GM18502 (cell line): ENCODE measurements at regions not wholly inside any gene's neighbourhood (a gene's known extent, or its start where the extent isn't known, plus 50 kb on each side); places are given as distances from the start of the nearest gene placed in this dataset.
"Not testable (repeated sequence)": the region's sequence is repeated elsewhere in the genome, so short reads cannot be mapped to it uniquely, and the experiment has no call there.

Source experiments
- ATAC-seq: cut with Tn5 transposase; IDR thresholded peaks from one replicate; pipeline ENCODE4 v1.9.1; 2021; ENCODE audit warnings: mild to moderate bottlenecking; ENCODE audit not compliant: unreplicated experiment, poor library complexity

- ATAC-seq, result no peak
Observed at GRCh38 chr6:80425089-80425823, 318.8 kb downstream of the BCKDHB start.

- no peak for ATAC-seq
Observed at GRCh38 chr6:80411486-80411885, 305.0 kb downstream of the BCKDHB start.

- not testable (repeated sequence) for ATAC-seq
Observed at GRCh38 chr6:80407976-80408375, 301.5 kb downstream of the BCKDHB start.

- no peak for ATAC-seq
Observed at GRCh38 chr6:80404889-80405288, 298.4 kb downstream of the BCKDHB start.

GRCh38 chr6:80403365-80403764, 296.9 kb downstream of the BCKDHB start:
- ATAC-seq, result peak; percentile 65

GRCh38 chr6:80402266-80402665, 295.8 kb downstream of the BCKDHB start:
- no peak for ATAC-seq
